NT2/D1 (cell line): ENCODE measurements at regions not wholly inside any gene's neighbourhood (a gene's known extent, or its start where the extent isn't known, plus 50 kb on each side); places are given as distances from the start of the nearest gene placed in this dataset.

Source experiments
- DNase-seq: peaks from one replicate; pipeline ENCODE4 v3.0.0-alpha.2; 2011; ENCODE audit warnings: low read depth, low spot score
- H3K27me3 ChIP-seq: 2 replicates; pipeline ENCODE4 v1.6.0; 2011; ENCODE audit warnings: mild to moderate bottlenecking; ENCODE audit not compliant: insufficient read length, insufficient read depth
- H3K36me3 ChIP-seq: 2 replicates; pipeline ENCODE4 v1.6.1; 2011; ENCODE audit warnings: mild to moderate bottlenecking, low read length, mixed read lengths; ENCODE audit not compliant: insufficient read depth, insufficient read length
- H3K4me1 ChIP-seq: 2 replicates; pipeline ENCODE4 v1.5.1; 2011; ENCODE audit not compliant: insufficient read depth, insufficient read length
- H3K4me3 ChIP-seq: 2 replicates; pipeline ENCODE4 v1.5.1; 2011; ENCODE audit warnings: low read depth; ENCODE audit not compliant: insufficient read length
- H3K9ac ChIP-seq: 2 replicates; pipeline ENCODE4 v1.6.0; 2011; ENCODE audit warnings: low read depth; ENCODE audit not compliant: insufficient read length
- H3K9me3 ChIP-seq: 2 replicates; pipeline ENCODE4 v1.5.1; 2011; ENCODE audit warnings: mild to moderate bottlenecking, low read length; ENCODE audit not compliant: insufficient read depth
- SUZ12 ChIP-seq: IDR thresholded peaks from 2 replicates; pipeline ENCODE4 v1.6.1; 2011; ENCODE audit not compliant: insufficient read length, insufficient read depth; ENCODE audit errors: extremely low read depth
- YY1 ChIP-seq: IDR thresholded peaks from 2 replicates; pipeline ENCODE4 v1.6.1; 2011; ENCODE audit not compliant: insufficient read length, insufficient read depth
- ZNF274 ChIP-seq: IDR thresholded peaks from 2 replicates; pipeline ENCODE4 v1.6.1; 2011; ENCODE audit warnings: mild to moderate bottlenecking, low read depth, low read length

DNA sequence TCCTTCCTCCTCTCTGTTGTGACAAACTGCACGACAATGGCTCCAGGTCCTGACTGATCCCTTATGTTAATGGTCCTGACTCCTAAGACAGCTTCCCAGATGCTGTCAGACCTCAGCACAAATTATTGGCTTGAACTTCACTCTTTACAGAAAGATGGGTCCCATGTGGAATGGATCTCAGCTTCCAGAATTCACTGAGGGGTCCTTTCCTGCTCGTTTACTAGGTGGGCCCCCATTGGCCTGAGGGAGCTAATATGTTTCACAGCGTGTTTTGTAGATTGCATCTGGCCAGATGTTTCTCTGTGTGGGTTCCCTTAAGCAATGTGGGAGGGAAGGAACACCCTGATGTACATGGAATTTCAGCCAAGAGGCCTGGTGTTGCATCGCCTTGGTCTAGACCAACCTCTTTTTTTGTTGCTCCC, 826.6 kb downstream of the MAFB start:
- H3K9ac ChIP-seq, result no peak overlapping the region
- H3K9me3 ChIP-seq, result no peaks in the 10 kb centered on the region
- no peak for TF ChIP-seq YY1
- no peak for TF ChIP-seq SUZ12
- no peak for TF ChIP-seq ZNF274
- no peaks in the 10 kb centered on the region for H3K4me1 ChIP-seq
- H3K4me3 ChIP-seq, result no peak overlapping the region
- H3K27me3 ChIP-seq, result no peaks in the 10 kb centered on the region
- DNase-seq, result no peak
- H3K36me3 ChIP-seq, result no peaks in the 10 kb centered on the region

DNA sequence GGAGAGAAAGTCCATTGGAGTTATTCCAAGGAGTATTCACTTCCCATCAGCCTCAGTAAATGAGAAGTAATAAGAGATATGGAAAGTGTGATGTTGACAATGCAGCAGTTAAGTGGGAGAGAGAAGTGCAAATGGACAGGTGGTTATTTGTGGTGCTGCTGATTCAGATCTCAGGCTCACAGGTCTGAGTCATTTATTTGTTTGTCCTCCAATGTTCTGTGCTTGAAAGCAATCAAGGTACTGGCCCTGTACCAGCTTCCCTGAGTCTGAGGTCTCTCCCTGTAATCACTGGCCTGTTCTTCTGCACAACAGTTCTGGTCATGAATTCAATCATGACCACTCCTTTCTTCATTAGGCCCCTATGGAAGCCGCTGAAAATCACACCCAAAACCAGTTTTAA, 827.7 kb downstream of the MAFB start:
- Histone ChIP-seq H3K36me3 (no peaks in the 10 kb centered on the region), H3K27me3 (no peaks in the 10 kb centered on the region), H3K4me1 (no peaks in the 10 kb centered on the region), H3K4me3 (no peak overlapping the region), H3K9me3 (no peaks in the 10 kb centered on the region), H3K9ac (no peak overlapping the region)
- no peak for DNase-seq
- TF ChIP-seq SUZ12, result no peak
- TF ChIP-seq ZNF274, result no peak
- TF ChIP-seq YY1, result no peak

DNA sequence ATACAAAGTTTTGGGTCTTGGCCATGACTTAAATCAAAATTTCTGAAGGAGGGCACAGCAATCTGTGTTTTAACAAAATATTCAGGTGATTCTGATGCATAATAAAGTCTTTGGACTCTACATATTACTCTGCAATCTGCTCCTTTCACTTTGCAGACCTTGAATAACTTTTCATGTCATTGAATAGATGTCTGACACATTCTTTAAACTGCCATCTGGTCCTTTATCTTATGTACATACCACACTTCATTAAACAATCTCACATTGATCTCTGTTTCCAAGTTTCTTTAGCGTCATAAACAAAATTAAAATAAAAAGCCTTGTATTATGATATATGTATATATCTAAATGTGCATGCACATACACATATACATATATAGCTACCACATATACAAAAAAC, 831.2 kb downstream of the MAFB start:
- no peak for DNase-seq
- Histone ChIP-seq H3K4me3 (no peak overlapping the region), H3K27me3 (no peaks in the 10 kb centered on the region), H3K9ac (no peak overlapping the region), H3K36me3 (no peaks in the 10 kb centered on the region), H3K4me1 (peaks cover 5% of the 10 kb centered on the region), H3K9me3 (no peaks in the 10 kb centered on the region)
- TF ChIP-seq ZNF274, result no peak
- TF ChIP-seq YY1, result no peak
- TF ChIP-seq SUZ12, result no peak

DNA sequence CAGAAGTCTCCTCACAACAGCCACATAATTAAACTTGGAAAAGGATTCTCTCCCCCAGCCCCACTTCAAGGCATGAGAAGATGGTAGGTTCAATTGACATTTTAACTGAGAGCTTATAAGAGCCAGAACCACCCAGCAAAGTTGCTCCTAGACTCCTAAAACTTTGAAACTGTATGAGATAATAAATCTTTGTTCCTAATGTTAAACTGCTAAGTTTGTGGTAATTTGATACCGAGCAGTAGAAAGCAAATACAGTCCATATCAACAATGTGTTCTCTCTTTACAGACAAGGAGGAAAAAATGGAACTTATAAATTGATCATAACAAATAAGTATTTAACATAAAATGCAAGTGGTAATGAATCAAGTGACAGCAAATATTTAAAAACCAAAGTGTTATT, 831.8 kb downstream of the MAFB start:
- no peak for DNase-seq
- Histone ChIP-seq H3K27me3 (no peaks in the 10 kb centered on the region), H3K9me3 (no peaks in the 10 kb centered on the region), H3K4me3 (no peak overlapping the region), H3K9ac (no peak overlapping the region), H3K4me1 (peaks cover 5% of the 10 kb centered on the region), H3K36me3 (no peaks in the 10 kb centered on the region)
- TF ChIP-seq SUZ12, result no peak
- TF ChIP-seq ZNF274, result no peak
- TF ChIP-seq YY1, result no peak

DNA sequence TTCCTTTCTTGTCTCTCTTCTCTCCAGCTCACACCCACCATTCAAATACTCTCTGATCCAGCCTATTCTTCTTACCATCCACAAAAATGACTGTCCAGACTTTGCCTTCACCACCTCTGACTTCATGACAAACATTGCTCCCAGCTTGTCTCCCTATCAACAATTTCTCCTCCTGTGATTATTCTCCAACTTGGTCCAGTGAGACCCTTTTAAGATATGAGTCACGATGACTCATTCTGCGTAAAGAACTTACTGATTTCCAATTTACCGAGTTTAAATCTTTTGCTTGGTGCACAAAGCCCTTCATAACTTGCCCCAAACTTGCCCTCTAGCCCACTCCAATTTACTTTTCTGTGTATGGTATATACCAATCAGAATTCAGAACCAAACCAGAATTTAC, 833.2 kb downstream of the MAFB start:
- no peaks in the 10 kb centered on the region for H3K36me3 ChIP-seq
- no peak overlapping the region for H3K4me3 ChIP-seq
- no peak for DNase-seq
- no peaks in the 10 kb centered on the region for H3K9me3 ChIP-seq
- peaks cover 5% of the 10 kb centered on the region for H3K4me1 ChIP-seq
- TF ChIP-seq ZNF274 (no peak), YY1 (no peak), SUZ12 (no peak)
- no peaks in the 10 kb centered on the region for H3K27me3 ChIP-seq
- H3K9ac ChIP-seq, result no peak overlapping the region

DNA sequence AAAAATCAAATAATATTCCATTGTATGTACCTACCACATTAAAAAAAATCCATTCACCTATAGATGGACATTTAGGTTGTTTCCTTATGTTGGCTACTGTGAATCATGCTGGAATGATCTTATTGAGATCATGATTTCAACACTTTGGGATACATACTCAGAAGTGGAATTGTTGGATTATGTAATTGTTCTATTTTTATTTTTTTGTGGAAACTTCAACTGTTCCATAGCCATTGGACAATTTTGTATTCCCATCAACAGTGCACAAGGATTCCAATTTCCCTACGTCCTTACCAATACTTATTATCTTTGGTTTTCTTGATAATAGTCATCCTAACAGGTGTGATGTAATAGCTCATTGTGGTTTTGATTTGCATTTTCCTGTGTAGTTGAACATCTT, 834.0 kb downstream of the MAFB start:
- Histone ChIP-seq H3K4me1 (peaks cover 5% of the 10 kb centered on the region), H3K36me3 (no peaks in the 10 kb centered on the region), H3K9ac (no peak overlapping the region), H3K9me3 (no peaks in the 10 kb centered on the region), H3K4me3 (no peak overlapping the region), H3K27me3 (no peaks in the 10 kb centered on the region)
- no peak for DNase-seq
- no peak for TF ChIP-seq ZNF274
- TF ChIP-seq SUZ12, result no peak
- no peak for TF ChIP-seq YY1

DNA sequence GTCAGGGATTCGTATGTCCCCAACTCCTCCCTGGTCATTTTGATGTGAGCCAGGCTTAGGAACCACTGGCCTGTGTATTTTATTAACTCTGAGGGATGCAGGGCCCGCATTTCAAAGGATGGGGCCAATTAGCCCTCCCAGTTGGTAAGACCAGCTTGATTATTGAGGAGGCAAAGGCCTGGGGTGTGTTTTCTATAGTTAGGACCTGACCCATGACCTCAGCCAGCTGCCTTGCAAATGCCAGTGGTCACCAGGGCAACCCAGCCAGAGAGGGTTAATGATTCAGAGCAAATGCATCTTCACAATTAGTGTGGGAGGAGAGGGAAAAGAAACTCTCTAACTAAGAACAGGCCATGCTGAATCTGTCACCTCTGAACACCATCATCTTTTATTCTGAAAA, 835.4 kb downstream of the MAFB start:
- Histone ChIP-seq H3K4me1 (peaks cover 5% of the 10 kb centered on the region), H3K36me3 (no peaks in the 10 kb centered on the region), H3K27me3 (no peaks in the 10 kb centered on the region), H3K9me3 (no peaks in the 10 kb centered on the region), H3K9ac (peak overlapping the region; percentile 17), H3K4me3 (no peak overlapping the region)
- peak; percentile 64 for DNase-seq
- TF ChIP-seq SUZ12, result no peak
- TF ChIP-seq YY1, result no peak
- TF ChIP-seq ZNF274, result no peak

DNA sequence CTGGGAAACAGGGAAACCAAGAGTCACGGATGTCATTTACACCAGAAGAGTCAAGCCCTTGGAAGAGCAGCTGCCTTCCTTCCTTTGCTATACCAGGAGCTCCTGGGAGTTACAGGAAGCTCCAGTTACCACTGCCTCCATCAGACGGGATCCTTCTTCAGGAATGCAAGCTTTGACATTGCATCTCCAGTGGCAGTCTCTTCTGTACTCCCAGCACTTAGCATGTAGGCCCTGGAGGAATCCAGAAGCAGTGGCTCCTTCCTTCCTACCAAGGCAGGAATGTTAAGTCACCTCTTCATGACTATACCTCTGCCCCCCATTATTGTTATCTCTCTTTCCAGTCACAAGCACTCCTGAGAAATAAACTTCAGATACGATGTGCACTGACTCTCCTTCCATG, 836.0 kb downstream of the MAFB start:
- no peak for DNase-seq
- Histone ChIP-seq H3K27me3 (no peaks in the 10 kb centered on the region), H3K9me3 (no peaks in the 10 kb centered on the region), H3K4me1 (peaks cover 5% of the 10 kb centered on the region), H3K9ac (no peak overlapping the region), H3K4me3 (no peak overlapping the region), H3K36me3 (no peaks in the 10 kb centered on the region)
- TF ChIP-seq ZNF274 (no peak), SUZ12 (no peak), YY1 (no peak)
